ENCODE measurements at regions not wholly inside any gene's neighbourhood (a gene's known extent, or its start where the extent isn't known, plus 50 kb on each side); places are given as distances from the start of the nearest gene placed in this dataset.

GRCh38 chr19:30883071-30883470, 466.2 kb downstream of the TSHZ3 start:
- Mint-ChIP-seq H3K9me3 (no peaks in the 10 kb centered on the region), H3K4me3 (no peak overlapping the region), H3K27me3 (ENCODE audit: insufficient read depth) (no peaks in the 10 kb centered on the region), H3K36me3 (ENCODE audit: low read depth) (no peaks in the 10 kb centered on the region), H3K4me1 (ENCODE audit: low read depth) (no peaks in the 10 kb centered on the region), H3K27ac (no peak overlapping the region)
- no peak for DNase-seq (ENCODE audit: low spot score)
- intact Hi-C loops (cut with micrococcal nuclease) = no loop called here

- Mint-ChIP-seq H3K9me3 (no peaks in the 10 kb centered on the region), H3K4me1 (ENCODE audit: low read depth) (no peaks in the 10 kb centered on the region), H3K27ac (no peak overlapping the region), H3K4me3 (no peak overlapping the region), H3K36me3 (ENCODE audit: low read depth) (no peaks in the 10 kb centered on the region), H3K27me3 (ENCODE audit: insufficient read depth) (no peaks in the 10 kb centered on the region)
- DNase-seq (ENCODE audit: low spot score) = no peak
- intact Hi-C loops (cut with micrococcal nuclease) = no loop called here
These were observed 466.7 kb downstream of the TSHZ3 start for GRCh38 chr19:30882411-30883005.

GRCh38 chr19:30881930-30882329, 467.3 kb downstream of the TSHZ3 start:
- Mint-ChIP-seq H3K9me3 (no peaks in the 10 kb centered on the region), H3K36me3 (ENCODE audit: low read depth) (no peaks in the 10 kb centered on the region), H3K4me3 (no peak overlapping the region), H3K4me1 (ENCODE audit: low read depth) (no peaks in the 10 kb centered on the region), H3K27me3 (ENCODE audit: insufficient read depth) (no peaks in the 10 kb centered on the region), H3K27ac (no peak overlapping the region)
- intact Hi-C loops (cut with micrococcal nuclease) = no loop called here
- DNase-seq (ENCODE audit: low spot score) = no peak

- intact Hi-C loops (cut with micrococcal nuclease) = no loop called here
- no peaks in the 10 kb centered on the region for H3K9me3 Mint-ChIP-seq
- no peak for DNase-seq (ENCODE audit: low spot score)
These were observed 468.0 kb downstream of the TSHZ3 start for GRCh38 chr19:30881281-30881680.

GRCh38 chr19:30880551-30880950, 468.7 kb downstream of the TSHZ3 start:
- no peak for DNase-seq (ENCODE audit: low spot score)
- H3K27me3 Mint-ChIP-seq (ENCODE audit: insufficient read depth) = no peaks in the 10 kb centered on the region
- intact Hi-C loops (cut with micrococcal nuclease) = no loop called here
- H3K9me3 Mint-ChIP-seq = no peaks in the 10 kb centered on the region
- H3K27ac Mint-ChIP-seq = no peak overlapping the region
- no peaks in the 10 kb centered on the region for H3K4me1 Mint-ChIP-seq (ENCODE audit: low read depth)
- no peak overlapping the region for H3K4me3 Mint-ChIP-seq
- no peaks in the 10 kb centered on the region for H3K36me3 Mint-ChIP-seq (ENCODE audit: low read depth)

More at GRCh38 chr19:30881281-30881680, 468.0 kb downstream of the TSHZ3 start:
- Mint-ChIP-seq H3K27me3 (ENCODE audit: insufficient read depth) (no peaks in the 10 kb centered on the region), H3K4me3 (no peak overlapping the region), H3K4me1 (ENCODE audit: low read depth) (no peaks in the 10 kb centered on the region), H3K27ac (no peak overlapping the region), H3K36me3 (ENCODE audit: low read depth) (no peaks in the 10 kb centered on the region)

GRCh38 chr19:30880151-30880550, 469.1 kb downstream of the TSHZ3 start:
- Mint-ChIP-seq H3K27me3 (ENCODE audit: insufficient read depth) (no peaks in the 10 kb centered on the region), H3K4me1 (ENCODE audit: low read depth) (no peaks in the 10 kb centered on the region), H3K9me3 (no peaks in the 10 kb centered on the region), H3K36me3 (ENCODE audit: low read depth) (no peaks in the 10 kb centered on the region), H3K27ac (no peak overlapping the region), H3K4me3 (no peak overlapping the region)
- intact Hi-C loops (cut with micrococcal nuclease) = no loop called here
- DNase-seq (ENCODE audit: low spot score) = no peak

- no peaks in the 10 kb centered on the region for H3K9me3 Mint-ChIP-seq
- H3K27ac Mint-ChIP-seq = no peak overlapping the region
These were observed 469.5 kb downstream of the TSHZ3 start for GRCh38 chr19:30879736-30880135.

GRCh38 chr19:30879225-30879624, 470.0 kb downstream of the TSHZ3 start:
- intact Hi-C loops (cut with micrococcal nuclease) = no loop called here
- H3K36me3 Mint-ChIP-seq (ENCODE audit: low read depth) = no peaks in the 10 kb centered on the region
- no peak for DNase-seq (ENCODE audit: low spot score)
- no peak overlapping the region for H3K4me3 Mint-ChIP-seq
- H3K27ac Mint-ChIP-seq = no peak overlapping the region
- H3K27me3 Mint-ChIP-seq (ENCODE audit: insufficient read depth) = no peaks in the 10 kb centered on the region
- H3K9me3 Mint-ChIP-seq = no peaks in the 10 kb centered on the region
- H3K4me1 Mint-ChIP-seq (ENCODE audit: low read depth) = no peaks in the 10 kb centered on the region

More at GRCh38 chr19:30879736-30880135, 469.5 kb downstream of the TSHZ3 start:
- Mint-ChIP-seq H3K27me3 (ENCODE audit: insufficient read depth) (no peaks in the 10 kb centered on the region), H3K36me3 (ENCODE audit: low read depth) (no peaks in the 10 kb centered on the region), H3K4me1 (ENCODE audit: low read depth) (no peaks in the 10 kb centered on the region), H3K4me3 (no peak overlapping the region)
- no peak for DNase-seq (ENCODE audit: low spot score)
- intact Hi-C loops (cut with micrococcal nuclease) = no loop called here

- H3K36me3 Mint-ChIP-seq (ENCODE audit: low read depth) = no peaks in the 10 kb centered on the region
- no peaks in the 10 kb centered on the region for H3K4me1 Mint-ChIP-seq (ENCODE audit: low read depth)
- intact Hi-C loops (cut with micrococcal nuclease) = no loop called here
- H3K9me3 Mint-ChIP-seq = no peaks in the 10 kb centered on the region
- H3K27ac Mint-ChIP-seq = no peak overlapping the region
- H3K4me3 Mint-ChIP-seq = no peak overlapping the region
- no peaks in the 10 kb centered on the region for H3K27me3 Mint-ChIP-seq (ENCODE audit: insufficient read depth)
- no peak for DNase-seq (ENCODE audit: low spot score)
These were observed 470.7 kb downstream of the TSHZ3 start for GRCh38 chr19:30878495-30878894.

- intact Hi-C loops (cut with micrococcal nuclease) = no loop called here
- no peak overlapping the region for H3K4me3 Mint-ChIP-seq
- no peak for DNase-seq (ENCODE audit: low spot score)
- H3K4me1 Mint-ChIP-seq (ENCODE audit: low read depth) = no peaks in the 10 kb centered on the region
- H3K36me3 Mint-ChIP-seq (ENCODE audit: low read depth) = no peaks in the 10 kb centered on the region
- no peaks in the 10 kb centered on the region for H3K27me3 Mint-ChIP-seq (ENCODE audit: insufficient read depth)
- H3K9me3 Mint-ChIP-seq = no peaks in the 10 kb centered on the region
- H3K27ac Mint-ChIP-seq = no peak overlapping the region
These were observed 471.5 kb downstream of the TSHZ3 start for GRCh38 chr19:30877661-30878113.

GRCh38 chr19:30873691-30874090, 475.5 kb downstream of the TSHZ3 start:
- intact Hi-C loops (cut with micrococcal nuclease) = no loop called here
- H3K4me1 Mint-ChIP-seq (ENCODE audit: low read depth) = no peaks in the 10 kb centered on the region
- H3K36me3 Mint-ChIP-seq (ENCODE audit: low read depth) = no peaks in the 10 kb centered on the region
- H3K9me3 Mint-ChIP-seq = no peaks in the 10 kb centered on the region
- no peak for DNase-seq (ENCODE audit: low spot score)
- H3K27me3 Mint-ChIP-seq (ENCODE audit: insufficient read depth) = no peaks in the 10 kb centered on the region
- H3K27ac Mint-ChIP-seq = no peak overlapping the region
- no peak overlapping the region for H3K4me3 Mint-ChIP-seq

GRCh38 chr19:30873003-30873402, 476.2 kb downstream of the TSHZ3 start:
- Mint-ChIP-seq H3K4me1 (ENCODE audit: low read depth) (no peaks in the 10 kb centered on the region), H3K4me3 (no peak overlapping the region), H3K27ac (no peak overlapping the region), H3K9me3 (no peaks in the 10 kb centered on the region), H3K36me3 (ENCODE audit: low read depth) (no peaks in the 10 kb centered on the region), H3K27me3 (ENCODE audit: insufficient read depth) (no peaks in the 10 kb centered on the region)
- no peak for DNase-seq (ENCODE audit: low spot score)
- intact Hi-C loops (cut with micrococcal nuclease) = no loop called here

GRCh38 chr19:30871979-30872378, 477.3 kb downstream of the TSHZ3 start:
- Mint-ChIP-seq H3K27me3 (ENCODE audit: insufficient read depth) (no peaks in the 10 kb centered on the region), H3K4me1 (ENCODE audit: low read depth) (no peaks in the 10 kb centered on the region), H3K36me3 (ENCODE audit: low read depth) (no peaks in the 10 kb centered on the region), H3K4me3 (no peak overlapping the region), H3K9me3 (no peaks in the 10 kb centered on the region), H3K27ac (no peak overlapping the region)
- no peak for DNase-seq (ENCODE audit: low spot score)
- intact Hi-C loops (cut with micrococcal nuclease) = no loop called here

- Mint-ChIP-seq H3K36me3 (ENCODE audit: low read depth) (no peaks in the 10 kb centered on the region), H3K27ac (no peak overlapping the region), H3K9me3 (no peaks in the 10 kb centered on the region), H3K27me3 (ENCODE audit: insufficient read depth) (no peaks in the 10 kb centered on the region), H3K4me3 (no peak overlapping the region), H3K4me1 (ENCODE audit: low read depth) (no peaks in the 10 kb centered on the region)
- DNase-seq (ENCODE audit: low spot score) = no peak
- intact Hi-C loops (cut with micrococcal nuclease) = no loop called here
These were observed 478.4 kb downstream of the TSHZ3 start for GRCh38 chr19:30870876-30871275.

Measured in activated T-helper 1 cell treated with anti-CD3 and anti-CD28 coated beads, Interleukin-12 subunit alpha, Interleukin-12 subunit beta, Interleukin-2, Interleukin-4 antibody, amounts not matched to agents 30 ng/mL and 10 ng/mL and 1 ng/mL, durations not matched to agents 14 hours and 24 hours and 36 hours (primary cell).